HL-60 (cell line): ENCODE measurements at regions not wholly inside any gene's neighbourhood (a gene's known extent, or its start where the extent isn't known, plus 50 kb on each side); places are given as distances from the start of the nearest gene placed in this dataset.

ENCODE experiments used
- DNase-seq, 2 experiments: peaks; one replicate each; pipeline ENCODE4 v3.0.0-alpha.2; 2010 to 2020; ENCODE audit warnings: low read depth in 1 of 2, low spot score in 1 of 2
- H3K27ac ChIP-seq: fragments of 250-450 bp; sonication (Bioruptor Pico); replicated peaks from 2 replicates; pipeline ENCODE4 v1.5.1; 2020; ENCODE audit warnings: mild to moderate bottlenecking, moderate library complexity
- H3K27me3 ChIP-seq: fragments of 250-450 bp; sonication (Bioruptor Pico); 2 replicates; pipeline ENCODE4 v1.5.1; 2021; ENCODE audit warnings: mild to moderate bottlenecking, moderate library complexity; ENCODE audit not compliant: insufficient read depth, poor library complexity, severe bottlenecking
- H3K4me3 ChIP-seq: replicated peaks from 2 replicates; pipeline ENCODE4 v1.5.1; 2011; ENCODE audit warnings: mild to moderate bottlenecking, control low read depth, low read length; ENCODE audit not compliant: insufficient read depth
- GABPA ChIP-seq: IDR thresholded peaks from 2 replicates; pipeline ENCODE4 v1.6.1; 2012; ENCODE audit warnings: low read depth
- POLR2AphosphoS5 ChIP-seq: IDR thresholded peaks from 2 replicates; pipeline ENCODE4 v1.6.1; 2012; ENCODE audit warnings: low read depth
- SPI1 ChIP-seq: IDR thresholded peaks from 2 replicates; pipeline ENCODE4 v1.6.1; 2012; ENCODE audit warnings: low read depth, mild to moderate bottlenecking, borderline replicate concordance
- TF ChIP-seq, protein P1 (sequence below): IDR thresholded peaks from 2 replicates; pipeline ENCODE4 v1.6.1; 2012; ENCODE audit warnings: low read depth; ENCODE audit not compliant: insufficient replicate concordance
- TF ChIP-seq, protein P2 (sequence below): IDR thresholded peaks from one replicate; pipeline ENCODE4 v1.5.1; 2011; ENCODE audit warnings: low read length, control low read depth, inconsistent platforms; ENCODE audit not compliant: insufficient read depth

DNA sequence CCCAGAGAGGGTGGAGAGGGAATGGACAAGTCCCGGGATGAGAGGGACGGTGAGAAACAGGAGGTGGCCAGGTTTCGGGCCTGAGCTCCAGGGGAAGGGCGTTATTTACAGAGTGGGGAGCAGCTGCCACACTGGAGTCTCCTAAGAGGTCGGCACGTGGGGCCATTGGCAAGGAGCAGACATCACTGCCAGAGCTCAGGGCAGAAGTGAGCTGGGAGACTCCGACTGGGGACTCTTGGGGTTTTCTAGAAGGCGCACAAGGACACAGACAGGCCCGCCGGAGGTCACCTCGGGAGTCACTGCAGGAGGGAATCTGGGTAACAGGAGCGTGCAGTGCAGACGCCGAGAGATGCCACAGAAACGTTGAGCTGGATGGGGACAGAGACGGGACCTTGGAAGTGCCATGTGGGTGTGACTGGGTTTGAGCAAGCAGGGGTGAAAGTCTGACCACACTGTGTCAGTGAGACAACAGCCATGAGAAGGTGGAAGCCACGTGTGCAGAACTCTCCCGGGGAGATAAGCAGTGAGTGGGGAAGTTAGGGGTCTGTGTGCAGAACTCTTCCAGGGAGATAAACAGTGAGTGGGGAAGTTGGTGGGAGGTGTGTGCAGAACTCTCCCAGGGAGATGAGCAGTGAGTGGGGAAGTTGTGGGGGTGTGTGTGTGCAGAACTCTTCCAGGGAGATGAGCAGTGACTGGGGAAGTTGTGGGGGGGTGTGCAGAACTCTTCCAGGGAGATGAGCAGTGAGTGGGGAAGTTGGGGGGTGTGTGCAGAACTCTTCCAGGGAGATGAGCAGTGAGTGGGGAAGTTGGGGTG lies 187.5 kb downstream of the SHANK2 start:
- H3K4me3 ChIP-seq, result no peak overlapping the region
- no peak overlapping the region for H3K27ac ChIP-seq
- H3K27me3 ChIP-seq, result no peaks in the 10 kb centered on the region
- TF ChIP-seq, protein P1, sequence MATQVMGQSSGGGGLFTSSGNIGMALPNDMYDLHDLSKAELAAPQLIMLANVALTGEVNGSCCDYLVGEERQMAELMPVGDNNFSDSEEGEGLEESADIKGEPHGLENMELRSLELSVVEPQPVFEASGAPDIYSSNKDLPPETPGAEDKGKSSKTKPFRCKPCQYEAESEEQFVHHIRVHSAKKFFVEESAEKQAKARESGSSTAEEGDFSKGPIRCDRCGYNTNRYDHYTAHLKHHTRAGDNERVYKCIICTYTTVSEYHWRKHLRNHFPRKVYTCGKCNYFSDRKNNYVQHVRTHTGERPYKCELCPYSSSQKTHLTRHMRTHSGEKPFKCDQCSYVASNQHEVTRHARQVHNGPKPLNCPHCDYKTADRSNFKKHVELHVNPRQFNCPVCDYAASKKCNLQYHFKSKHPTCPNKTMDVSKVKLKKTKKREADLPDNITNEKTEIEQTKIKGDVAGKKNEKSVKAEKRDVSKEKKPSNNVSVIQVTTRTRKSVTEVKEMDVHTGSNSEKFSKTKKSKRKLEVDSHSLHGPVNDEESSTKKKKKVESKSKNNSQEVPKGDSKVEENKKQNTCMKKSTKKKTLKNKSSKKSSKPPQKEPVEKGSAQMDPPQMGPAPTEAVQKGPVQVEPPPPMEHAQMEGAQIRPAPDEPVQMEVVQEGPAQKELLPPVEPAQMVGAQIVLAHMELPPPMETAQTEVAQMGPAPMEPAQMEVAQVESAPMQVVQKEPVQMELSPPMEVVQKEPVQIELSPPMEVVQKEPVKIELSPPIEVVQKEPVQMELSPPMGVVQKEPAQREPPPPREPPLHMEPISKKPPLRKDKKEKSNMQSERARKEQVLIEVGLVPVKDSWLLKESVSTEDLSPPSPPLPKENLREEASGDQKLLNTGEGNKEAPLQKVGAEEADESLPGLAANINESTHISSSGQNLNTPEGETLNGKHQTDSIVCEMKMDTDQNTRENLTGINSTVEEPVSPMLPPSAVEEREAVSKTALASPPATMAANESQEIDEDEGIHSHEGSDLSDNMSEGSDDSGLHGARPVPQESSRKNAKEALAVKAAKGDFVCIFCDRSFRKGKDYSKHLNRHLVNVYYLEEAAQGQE, result no peak
- TF ChIP-seq, protein P2, sequence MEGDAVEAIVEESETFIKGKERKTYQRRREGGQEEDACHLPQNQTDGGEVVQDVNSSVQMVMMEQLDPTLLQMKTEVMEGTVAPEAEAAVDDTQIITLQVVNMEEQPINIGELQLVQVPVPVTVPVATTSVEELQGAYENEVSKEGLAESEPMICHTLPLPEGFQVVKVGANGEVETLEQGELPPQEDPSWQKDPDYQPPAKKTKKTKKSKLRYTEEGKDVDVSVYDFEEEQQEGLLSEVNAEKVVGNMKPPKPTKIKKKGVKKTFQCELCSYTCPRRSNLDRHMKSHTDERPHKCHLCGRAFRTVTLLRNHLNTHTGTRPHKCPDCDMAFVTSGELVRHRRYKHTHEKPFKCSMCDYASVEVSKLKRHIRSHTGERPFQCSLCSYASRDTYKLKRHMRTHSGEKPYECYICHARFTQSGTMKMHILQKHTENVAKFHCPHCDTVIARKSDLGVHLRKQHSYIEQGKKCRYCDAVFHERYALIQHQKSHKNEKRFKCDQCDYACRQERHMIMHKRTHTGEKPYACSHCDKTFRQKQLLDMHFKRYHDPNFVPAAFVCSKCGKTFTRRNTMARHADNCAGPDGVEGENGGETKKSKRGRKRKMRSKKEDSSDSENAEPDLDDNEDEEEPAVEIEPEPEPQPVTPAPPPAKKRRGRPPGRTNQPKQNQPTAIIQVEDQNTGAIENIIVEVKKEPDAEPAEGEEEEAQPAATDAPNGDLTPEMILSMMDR, result no peak
- TF ChIP-seq POLR2AphosphoS5 (no peak), SPI1 (no peak), GABPA (no peak)
- DNase-seq, result no peak

DNA sequence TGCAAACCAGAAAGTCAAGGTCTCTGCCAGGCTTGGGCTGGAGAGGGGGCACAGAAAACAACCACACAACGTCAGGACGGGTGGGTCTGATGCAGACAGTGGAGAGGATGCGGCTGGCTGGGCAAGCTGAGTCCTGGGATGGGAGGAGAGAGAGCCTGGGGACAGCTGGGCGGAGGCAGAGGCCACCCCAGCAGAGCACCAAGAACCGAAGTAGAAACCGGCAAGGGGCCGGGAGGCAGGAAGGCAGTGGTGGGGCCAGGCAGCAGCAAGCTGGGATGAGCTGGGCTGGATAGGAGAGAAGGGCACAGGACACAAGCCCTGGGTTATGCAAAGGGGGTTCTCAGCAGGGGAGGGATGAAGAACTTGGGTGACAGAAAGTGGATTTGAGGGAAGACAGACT lies 188.2 kb downstream of the SHANK2 start:
- Histone ChIP-seq H3K27me3 (no peaks in the 10 kb centered on the region), H3K27ac (no peak overlapping the region), H3K4me3 (no peak overlapping the region)
- DNase-seq, result no peak
- TF ChIP-seq, protein P1, result no peak
- TF ChIP-seq SPI1 (no peak), POLR2AphosphoS5 (no peak), GABPA (no peak)
- TF ChIP-seq, protein P2, result no peak

DNA sequence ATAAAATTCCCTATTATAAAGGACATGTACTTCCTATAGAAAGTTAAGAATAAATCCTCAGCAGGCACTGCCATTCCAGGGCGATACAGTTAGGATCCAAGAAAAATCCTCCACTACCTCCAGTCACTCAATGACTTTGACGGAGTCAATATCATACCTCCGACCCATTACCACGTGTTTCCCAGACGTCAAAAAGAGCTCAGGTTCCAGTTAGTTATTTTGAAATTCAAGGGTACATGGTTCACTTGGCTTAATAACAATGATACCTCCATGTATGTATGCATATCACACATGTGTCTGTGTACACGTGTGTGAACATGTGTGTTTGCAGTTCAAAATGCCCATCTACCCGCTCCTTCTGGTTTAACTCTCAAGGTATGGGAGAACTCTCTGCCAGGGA lies 189.2 kb downstream of the SHANK2 start:
- TF ChIP-seq GABPA (no peak), POLR2AphosphoS5 (no peak)
- TF ChIP-seq, protein P1, result no peak
- no peak overlapping the region for H3K27ac ChIP-seq
- H3K27me3 ChIP-seq, result no peaks in the 10 kb centered on the region
- DNase-seq, result no peak
- H3K4me3 ChIP-seq, result no peak overlapping the region
